HTR-8/SVneo (cell line): ENCODE measurements at regions not wholly inside any gene's neighbourhood (a gene's known extent, or its start where the extent isn't known, plus 50 kb on each side); places are given as distances from the start of the nearest gene placed in this dataset.

Experiments used
- DNase-seq: peaks from one replicate; pipeline ENCODE4 v3.0.0; 2011; ENCODE audit warnings: low spot score, mixed read lengths; ENCODE audit not compliant: insufficient read length
- FAIRE-seq: peaks from 2 replicates; lab custom pipeline; 2011; peaks lifted over from hg19 to GRCh38; lab: Jason Lieb, UNC

- DNase-seq (no peak), FAIRE-seq (no peak)
Observed at GRCh38 chr18:51621113-51621863, 423.8 kb upstream of the MEX3C start.

- no peak for DNase-seq
- no peak for FAIRE-seq
Observed at GRCh38 chr18:51621864-51622160, 424.3 kb upstream of the MEX3C start.

DNA sequence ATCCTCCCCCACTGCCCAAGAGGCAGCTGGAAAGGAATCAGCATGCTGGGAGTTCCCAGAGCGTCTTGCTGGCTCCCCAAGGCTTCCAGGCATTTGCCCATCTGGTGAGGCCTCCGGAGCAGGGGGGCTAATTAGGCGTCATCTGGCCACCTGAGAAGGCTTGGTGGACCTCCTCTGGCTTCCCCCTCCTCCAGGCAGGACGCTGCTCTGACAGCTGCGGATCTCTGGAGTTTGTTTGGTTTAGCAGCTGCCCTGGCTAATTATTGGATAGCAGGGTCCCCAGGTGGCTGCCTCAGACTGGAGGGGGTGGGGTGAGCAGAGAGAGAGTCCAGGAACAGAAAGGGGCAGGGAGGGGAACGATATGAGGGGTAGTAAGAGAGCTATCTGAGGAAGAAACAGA, 425.2 kb upstream of the MEX3C start:
- DNase-seq = no peak

DNA sequence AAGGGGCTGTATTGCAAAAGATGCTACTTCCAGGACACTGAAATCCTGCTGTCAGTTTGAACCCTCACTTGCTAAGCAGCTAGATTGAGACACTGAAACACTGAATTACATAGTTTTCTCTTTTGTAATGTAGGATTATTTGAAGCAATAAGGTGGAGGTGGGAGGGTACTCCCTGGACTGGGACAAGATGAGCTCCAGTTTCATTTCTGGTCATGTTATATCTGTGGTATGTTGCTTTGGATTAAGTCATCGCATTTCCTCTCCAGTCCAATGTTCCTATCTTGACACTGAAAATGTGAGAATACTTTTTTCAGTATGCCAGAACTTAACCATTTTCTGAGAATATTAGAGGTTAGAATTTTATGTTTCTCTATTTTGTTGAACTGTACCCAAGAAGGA, 426.2 kb upstream of the MEX3C start:
- no peak for FAIRE-seq
- DNase-seq = no peak

More for the DNA sequence above, 425.2 kb upstream of the MEX3C start:
- no peak for FAIRE-seq

GRCh38 chr18:51630706-51631105, 433.2 kb upstream of the MEX3C start:
- DNase-seq = no peak
- no peak for FAIRE-seq

DNA sequence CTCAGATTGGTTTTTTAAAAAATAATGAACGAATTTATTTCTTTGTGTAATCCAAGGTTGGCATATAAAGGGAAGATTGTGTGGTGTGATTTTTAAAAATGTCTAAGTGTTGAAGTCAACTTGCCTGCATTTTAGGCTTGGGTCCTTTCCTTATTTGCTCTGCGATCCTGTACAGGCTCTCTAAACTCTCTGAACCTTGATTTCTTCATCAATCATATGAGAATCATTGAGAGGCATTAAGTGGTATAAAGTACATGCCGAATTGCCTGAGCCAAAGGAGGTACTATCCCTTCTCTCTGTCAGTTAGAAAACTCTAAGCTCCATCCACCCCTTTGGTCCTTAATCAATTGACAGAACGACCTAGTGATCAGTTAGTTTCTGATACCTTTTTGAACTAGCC, 440.4 kb upstream of the MEX3C start:
- FAIRE-seq (no peak), DNase-seq (no peak)

- DNase-seq (no peak), FAIRE-seq (no peak)
Observed at GRCh38 chr18:51639541-51639940, 442.1 kb upstream of the MEX3C start.

DNA sequence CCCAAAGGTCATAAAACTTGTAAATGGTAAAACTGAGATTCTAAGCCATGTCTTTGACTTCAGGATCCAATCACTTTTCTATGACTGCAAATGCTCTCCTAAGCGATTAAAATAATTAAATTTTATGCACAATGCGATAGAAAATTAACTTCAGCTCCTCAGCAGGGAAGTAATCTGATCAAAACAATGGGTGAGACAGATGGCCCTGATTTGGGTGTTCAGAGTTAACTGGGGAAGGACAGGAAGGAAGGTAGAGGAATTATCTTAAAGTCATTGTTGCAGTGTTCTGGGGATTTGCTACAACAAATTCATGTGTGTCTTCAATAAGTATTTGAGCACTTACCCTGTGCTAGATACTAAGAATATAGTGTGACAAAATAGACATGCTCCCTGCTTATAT, 446.0 kb upstream of the MEX3C start:
- FAIRE-seq (no peak), DNase-seq (no peak)

GRCh38 chr18:51645607-51646006, 448.1 kb upstream of the MEX3C start:
- DNase-seq (no peak), FAIRE-seq (no peak)

- DNase-seq (no peak), FAIRE-seq (no peak)
Observed at GRCh38 chr18:51647346-51647745, 449.9 kb upstream of the MEX3C start.

DNA sequence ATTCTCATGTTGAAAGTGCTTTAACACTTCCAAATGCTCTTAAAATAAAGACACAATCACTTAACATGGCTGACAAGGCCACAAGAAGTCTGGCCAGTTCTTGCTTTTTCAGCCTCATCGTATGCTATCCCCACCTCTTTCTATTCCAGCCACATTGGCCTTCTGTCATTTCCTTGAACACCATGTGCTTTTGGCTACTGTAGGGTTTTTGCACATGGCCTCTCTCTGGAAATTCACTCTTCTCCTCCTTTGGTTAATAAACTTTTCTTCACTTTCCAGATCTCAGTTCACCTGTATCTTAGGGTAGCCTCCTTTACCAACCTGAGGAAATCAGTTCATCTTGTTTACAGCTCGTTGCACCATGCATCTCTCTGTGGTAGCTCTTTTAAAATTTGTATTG, 450.5 kb upstream of the MEX3C start:
- DNase-seq (no peak), FAIRE-seq (no peak)

- FAIRE-seq (no peak), DNase-seq (no peak)
Observed at GRCh38 chr18:51649796-51650195, 452.3 kb upstream of the MEX3C start.

- DNase-seq = no peak
Observed at GRCh38 chr18:51651761-51652160, 454.3 kb upstream of the MEX3C start.

GRCh38 chr18:51653507-51654213, 456.2 kb upstream of the MEX3C start:
- no peak for DNase-seq
- no peak for FAIRE-seq

More at GRCh38 chr18:51651761-51652160, 454.3 kb upstream of the MEX3C start:
- FAIRE-seq = no peak

GRCh38 chr18:51654488-51655326, 457.2 kb upstream of the MEX3C start:
- FAIRE-seq = no peak
- DNase-seq = no peak

- DNase-seq = no peak
- FAIRE-seq = no peak
Observed at GRCh38 chr18:51655327-51655698, 457.8 kb upstream of the MEX3C start.

DNA sequence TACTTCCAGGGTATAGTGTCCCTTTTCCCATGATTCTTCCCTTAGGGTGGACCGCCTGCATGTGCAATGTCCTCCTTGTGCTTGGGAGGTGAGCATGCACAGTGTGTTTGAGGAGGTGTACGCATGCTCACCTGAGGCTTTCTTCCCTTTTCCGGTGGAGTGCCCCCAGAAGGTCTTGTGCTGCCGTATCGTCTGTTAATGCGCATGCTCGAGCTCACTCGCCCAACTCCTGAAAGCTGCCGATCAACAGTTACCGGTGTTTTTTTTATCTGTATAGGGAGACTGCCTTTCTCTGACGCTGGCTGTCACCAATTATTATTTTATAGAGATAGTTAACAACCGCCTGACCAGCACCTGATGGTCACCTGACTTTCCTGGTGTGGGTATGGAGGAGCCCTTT, 458.8 kb upstream of the MEX3C start:
- FAIRE-seq (no peak), DNase-seq (no peak)

GRCh38 chr18:51658436-51658835, 461.0 kb upstream of the MEX3C start:
- no peak for FAIRE-seq
- DNase-seq = no peak

GRCh38 chr18:51659781-51660180, 462.3 kb upstream of the MEX3C start:
- FAIRE-seq = no peak
- no peak for DNase-seq

GRCh38 chr18:51660188-51660715, 462.8 kb upstream of the MEX3C start:
- no peak for DNase-seq
- no peak for FAIRE-seq

- DNase-seq (no peak), FAIRE-seq (no peak)
Observed at GRCh38 chr18:51664236-51664635, 466.8 kb upstream of the MEX3C start.
